ENCODE measurements at regions not wholly inside any gene's neighbourhood (a gene's known extent, or its start where the extent isn't known, plus 50 kb on each side); places are given as distances from the start of the nearest gene placed in this dataset.

GRCh38 chr2:204264621-204265140 lies 280.6 kb upstream of the PARD3B start:
- Histone ChIP-seq H3K27me3 (no peaks in the 10 kb centered on the region), H3K36me3 (no peaks in the 10 kb centered on the region), H3K9me3 (no peaks in the 10 kb centered on the region), H3K4me3 (no peak overlapping the region), H3K27ac (replicated peaks in 1 of 4) (no peak overlapping the region), H3K4me1 (peaks cover 0 to 22% (median 15%) of the 10 kb centered on the region in 4 donors)
- no peak for DNase-seq (ENCODE audit: extremely low spot score)
- intact Hi-C loops (cut with DNase I), result loop anchor here (10.0 kb wide), 2 partner anchors 430 to 1680 kb away; no protein-coding TSS in a partner anchor
- 78% methylated on average over 5 of the region's 5 CpGs for WGBS
- TF ChIP-seq EP300 (IDR thresholded peaks at IDR 0.05) (no peak), CTCF (IDR thresholded peaks at IDR 0.05) (no peak), POLR2A (IDR thresholded peaks at IDR 0.05; ENCODE audit: low read depth) (no peak), POLR2AphosphoS5 (IDR thresholded peaks at IDR 0.05) (no peak)

- Histone ChIP-seq H3K36me3 (no peaks in the 10 kb centered on the region), H3K27ac (replicated peaks in 1 of 4) (no peak overlapping the region), H3K4me1 (peaks cover 0 to 12% (median 6%) of the 10 kb centered on the region in 4 donors), H3K27me3 (no peaks in the 10 kb centered on the region), H3K4me3 (no peak overlapping the region), H3K9me3 (no peaks in the 10 kb centered on the region)
- 92% methylated on average over 7 of the region's 7 CpGs for WGBS
- intact Hi-C loops (cut with DNase I), result loop anchor here (10.0 kb wide), 2 partner anchors 429 to 1679 kb away; no protein-coding TSS in a partner anchor
- no peak for TF ChIP-seq CTCF (IDR thresholded peaks at IDR 0.05)
- TF ChIP-seq POLR2AphosphoS5 (IDR thresholded peaks at IDR 0.05), result no peak
- no peak for TF ChIP-seq POLR2A (IDR thresholded peaks at IDR 0.05; ENCODE audit: low read depth)
- TF ChIP-seq EP300 (IDR thresholded peaks at IDR 0.05), result no peak
- DNase-seq (ENCODE audit: extremely low spot score), result no peak
Measured at GRCh38 chr2:204265681-204266181, 279.5 kb upstream of the PARD3B start.

DNA sequence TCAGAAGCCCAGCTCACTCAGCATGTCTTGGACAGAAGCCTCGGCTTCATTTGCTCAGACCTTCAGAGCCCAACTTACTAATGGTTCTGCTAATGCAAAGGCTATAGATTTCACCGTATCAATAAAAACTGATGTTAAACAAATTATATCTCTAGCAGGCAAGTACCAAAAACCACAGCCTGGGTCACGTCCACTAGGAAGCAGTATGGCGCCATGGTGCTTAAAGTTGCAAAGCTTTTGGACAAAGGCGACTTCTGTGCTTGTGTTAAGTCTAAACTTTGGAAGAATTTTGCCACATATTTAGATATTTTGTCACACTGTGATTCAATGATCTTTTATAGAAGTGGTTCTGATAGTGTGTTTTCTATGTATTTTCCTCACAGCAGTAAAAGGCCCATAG lies 276.8 kb upstream of the PARD3B start:
- Histone ChIP-seq H3K9me3 (peaks cover 0 to 5% (median 0%) of the 10 kb centered on the region in 4 donors), H3K27me3 (no peaks in the 10 kb centered on the region), H3K4me3 (no peak overlapping the region), H3K27ac (replicated peaks in 1 of 4) (no peak overlapping the region), H3K4me1 (peaks cover 0 to 8% (median 0%) of the 10 kb centered on the region in 4 donors), H3K36me3 (no peaks in the 10 kb centered on the region)
- no peak for DNase-seq (ENCODE audit: extremely low spot score)
- TF ChIP-seq CTCF (IDR thresholded peaks at IDR 0.05) (no peak), POLR2AphosphoS5 (IDR thresholded peaks at IDR 0.05) (no peak), POLR2A (IDR thresholded peaks at IDR 0.05; ENCODE audit: low read depth) (no peak), EP300 (IDR thresholded peaks at IDR 0.05) (no peak)
- intact Hi-C loops (cut with DNase I), result loop anchor here (10.0 kb wide), 2 partner anchors 426 to 1676 kb away; no protein-coding TSS in a partner anchor
- 93% methylated on average over 5 of the region's 5 CpGs for WGBS

DNA sequence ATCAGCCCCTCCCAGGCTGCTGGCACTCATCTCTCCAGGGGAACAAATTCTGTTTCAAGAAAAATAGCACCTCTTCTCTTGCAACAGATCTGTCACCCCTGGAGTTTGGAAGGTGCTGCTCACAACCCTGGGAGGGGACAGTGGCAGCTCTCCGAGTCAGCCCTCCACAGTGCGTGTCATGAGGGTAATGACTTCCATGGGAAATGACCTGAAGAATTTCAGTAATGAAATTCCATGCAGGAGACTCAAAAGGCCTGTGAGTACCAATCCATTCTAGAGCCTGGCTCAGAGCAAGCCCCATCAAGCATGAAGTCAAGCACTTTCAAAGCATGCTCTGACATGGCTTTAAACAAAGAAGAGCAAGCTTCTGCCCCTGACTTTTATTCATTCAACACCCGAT lies 276.3 kb upstream of the PARD3B start:
- H3K36me3 ChIP-seq, result no peaks in the 10 kb centered on the region
- intact Hi-C loops (cut with DNase I), result loop anchor here (10.0 kb wide), 2 partner anchors 426 to 1676 kb away; no protein-coding TSS in a partner anchor
- no peak overlapping the region for H3K27ac ChIP-seq (replicated peaks in 1 of 4)
- DNase-seq (ENCODE audit: extremely low spot score), result no peak
- TF ChIP-seq CTCF (IDR thresholded peaks at IDR 0.05) (no peak), POLR2AphosphoS5 (IDR thresholded peaks at IDR 0.05) (no peak), POLR2A (IDR thresholded peaks at IDR 0.05; ENCODE audit: low read depth) (no peak), EP300 (IDR thresholded peaks at IDR 0.05) (no peak)
- peaks cover 0 to 8% (median 0%) of the 10 kb centered on the region in 4 donors for H3K4me1 ChIP-seq
- peaks cover 0 to 5% (median 0%) of the 10 kb centered on the region in 4 donors for H3K9me3 ChIP-seq
- WGBS, result 82% methylated on average over 3 of the region's 3 CpGs
- H3K4me3 ChIP-seq, result no peak overlapping the region
- no peaks in the 10 kb centered on the region for H3K27me3 ChIP-seq

Data from esophagus muscularis mucosa (tissue), 4 donors.